WERI-Rb-1 (cell line): ENCODE measurements at regions not wholly inside any gene's neighbourhood (a gene's known extent, or its start where the extent isn't known, plus 50 kb on each side); places are given as distances from the start of the nearest gene placed in this dataset.

Experiments
- DNase-seq: peaks from one replicate; pipeline ENCODE4 v3.0.0-alpha.2; 2020
- H3K27ac ChIP-seq: fragments of 250-450 bp; sonication (Bioruptor Pico); 2 replicates; pipeline ENCODE4 v1.5.1; 2020; ENCODE audit warnings: mild to moderate bottlenecking, moderate library complexity
- H3K27me3 ChIP-seq: fragments of 250-450 bp; sonication (Bioruptor Pico); 2 replicates; pipeline ENCODE4 v1.5.1; 2021; ENCODE audit warnings: mild to moderate bottlenecking, low read depth, moderate library complexity; ENCODE audit not compliant: insufficient read depth, severe bottlenecking
- H3K36me3 ChIP-seq: fragments of 250-450 bp; sonication (Bioruptor Pico); 2 replicates; pipeline ENCODE4 v1.5.1; 2020; ENCODE audit warnings: mild to moderate bottlenecking, moderate library complexity
- H3K4me3 ChIP-seq: 2 replicates; pipeline ENCODE4 v1.5.1; 2011; ENCODE audit warnings: low read depth, mild to moderate bottlenecking, control low read depth, low read length
- H3K9me3 ChIP-seq: fragments of 250-450 bp; sonication (Bioruptor Pico); 2 replicates; pipeline ENCODE4 v1.5.1; 2021; ENCODE audit warnings: mild to moderate bottlenecking, moderate library complexity; ENCODE audit not compliant: severe bottlenecking
- CTCF ChIP-seq: IDR thresholded peaks from 2 replicates; pipeline ENCODE4 v1.5.1; 2011; ENCODE audit warnings: low read depth, mild to moderate bottlenecking, control low read depth, inconsistent platforms, low read length

- peaks cover 22% of the 10 kb centered on the region for H3K27me3 ChIP-seq
- TF ChIP-seq CTCF, result no peak
- H3K27ac ChIP-seq, result no peak overlapping the region
- H3K9me3 ChIP-seq, result no peaks in the 10 kb centered on the region
- no peak for DNase-seq
- no peak overlapping the region for H3K4me3 ChIP-seq
- H3K36me3 ChIP-seq, result no peaks in the 10 kb centered on the region
These were observed 817.8 kb downstream of the MTRR start for GRCh38 chr5:8686707-8687106.

GRCh38 chr5:8689773-8690172 is 820.8 kb downstream of the MTRR start:
- Histone ChIP-seq H3K36me3 (no peaks in the 10 kb centered on the region), H3K27ac (no peak overlapping the region), H3K4me3 (no peak overlapping the region), H3K27me3 (peaks cover 22% of the 10 kb centered on the region), H3K9me3 (no peaks in the 10 kb centered on the region)
- DNase-seq, result no peak
- TF ChIP-seq CTCF, result no peak

GRCh38 chr5:8691221-8691620 is 822.3 kb downstream of the MTRR start:
- TF ChIP-seq CTCF, result no peak
- H3K27ac ChIP-seq, result no peak overlapping the region

GRCh38 chr5:8693341-8693844 is 824.4 kb downstream of the MTRR start:
- H3K27ac ChIP-seq, result no peak overlapping the region
- no peak for TF ChIP-seq CTCF
- no peak for DNase-seq
- H3K4me3 ChIP-seq, result no peak overlapping the region
- no peaks in the 10 kb centered on the region for H3K36me3 ChIP-seq
- no peaks in the 10 kb centered on the region for H3K9me3 ChIP-seq
- peaks cover 19% of the 10 kb centered on the region for H3K27me3 ChIP-seq

More at GRCh38 chr5:8691221-8691620, 822.3 kb downstream of the MTRR start:
- Histone ChIP-seq H3K27me3 (peaks cover 25% of the 10 kb centered on the region), H3K36me3 (no peaks in the 10 kb centered on the region), H3K4me3 (no peak overlapping the region), H3K9me3 (no peaks in the 10 kb centered on the region)
- DNase-seq, result no peak

GRCh38 chr5:8694545-8694944 is 825.6 kb downstream of the MTRR start:
- Histone ChIP-seq H3K4me3 (no peak overlapping the region), H3K27ac (no peak overlapping the region), H3K36me3 (no peaks in the 10 kb centered on the region), H3K9me3 (no peaks in the 10 kb centered on the region), H3K27me3 (peaks cover 17% of the 10 kb centered on the region)
- DNase-seq, result no peak
- no peak for TF ChIP-seq CTCF
